ENCODE measurements at regions not wholly inside any gene's neighbourhood (a gene's known extent, or its start where the extent isn't known, plus 50 kb on each side); places are given as distances from the start of the nearest gene placed in this dataset.

DNA sequence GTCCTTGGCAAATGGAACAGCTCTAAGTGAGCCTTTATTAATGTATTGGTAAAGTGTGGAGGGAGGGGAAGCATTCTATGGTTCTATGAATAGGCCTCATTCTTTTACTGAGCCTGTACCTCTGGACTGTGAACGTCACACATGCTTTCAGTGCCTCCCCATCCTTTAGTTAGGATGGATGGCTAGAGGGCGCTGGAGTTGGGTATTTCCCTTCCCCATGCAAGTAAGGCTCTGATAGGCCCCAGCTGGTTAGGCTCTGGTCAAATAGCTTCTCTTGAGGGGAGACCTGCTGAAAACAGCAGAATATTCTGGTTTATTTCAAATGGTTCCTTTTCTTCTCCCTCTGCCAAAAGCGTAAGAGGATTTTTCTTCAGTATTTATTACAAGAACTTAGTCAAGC is 860.9 kb upstream of the MDGA2 start:
- Histone ChIP-seq H3K36me3 (replicated peaks in 1 of 2) (no peaks in the 10 kb centered on the region), H3K4me3 (no peak overlapping the region), H3K9me3 (replicated peaks in 1 of 3) (no peaks in the 10 kb centered on the region), H3K4me1 (replicated peaks in 1 of 2) (no peaks in the 10 kb centered on the region), H3K27ac (no peak overlapping the region), H3K27me3 (no peaks in the 10 kb centered on the region)
- intact Hi-C loops (cut with DNase I): no loop called here
- TF ChIP-seq, protein P1, sequence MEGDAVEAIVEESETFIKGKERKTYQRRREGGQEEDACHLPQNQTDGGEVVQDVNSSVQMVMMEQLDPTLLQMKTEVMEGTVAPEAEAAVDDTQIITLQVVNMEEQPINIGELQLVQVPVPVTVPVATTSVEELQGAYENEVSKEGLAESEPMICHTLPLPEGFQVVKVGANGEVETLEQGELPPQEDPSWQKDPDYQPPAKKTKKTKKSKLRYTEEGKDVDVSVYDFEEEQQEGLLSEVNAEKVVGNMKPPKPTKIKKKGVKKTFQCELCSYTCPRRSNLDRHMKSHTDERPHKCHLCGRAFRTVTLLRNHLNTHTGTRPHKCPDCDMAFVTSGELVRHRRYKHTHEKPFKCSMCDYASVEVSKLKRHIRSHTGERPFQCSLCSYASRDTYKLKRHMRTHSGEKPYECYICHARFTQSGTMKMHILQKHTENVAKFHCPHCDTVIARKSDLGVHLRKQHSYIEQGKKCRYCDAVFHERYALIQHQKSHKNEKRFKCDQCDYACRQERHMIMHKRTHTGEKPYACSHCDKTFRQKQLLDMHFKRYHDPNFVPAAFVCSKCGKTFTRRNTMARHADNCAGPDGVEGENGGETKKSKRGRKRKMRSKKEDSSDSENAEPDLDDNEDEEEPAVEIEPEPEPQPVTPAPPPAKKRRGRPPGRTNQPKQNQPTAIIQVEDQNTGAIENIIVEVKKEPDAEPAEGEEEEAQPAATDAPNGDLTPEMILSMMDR (IDR thresholded peaks at IDR 0.05): no peak
- no peak for TF ChIP-seq POLR2A (IDR thresholded peaks at IDR 0.05)
- 71 to 77% (median 73%) methylated on average over 3 of the region's 3 CpGs for WGBS, 4 donors
- no peak for DNase-seq

DNA sequence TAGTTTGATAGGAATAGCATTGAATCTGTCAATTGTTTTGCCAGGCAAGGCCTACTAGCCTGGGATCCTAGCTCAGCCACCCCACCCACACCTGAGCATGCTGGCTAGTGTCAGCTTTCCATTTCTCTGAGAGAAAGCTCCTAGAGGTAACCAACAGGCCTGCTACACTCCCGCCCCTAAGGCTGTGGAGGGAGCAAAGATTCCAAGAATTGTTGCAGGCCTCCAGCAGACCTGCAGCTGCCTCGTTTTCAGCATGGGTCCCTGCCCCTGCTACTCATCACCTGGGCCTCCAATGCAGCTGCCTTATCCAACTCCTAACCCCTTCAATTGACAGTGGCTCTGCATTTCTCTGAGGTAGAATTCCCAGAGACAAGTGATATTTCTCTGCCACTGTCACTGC is 852.4 kb upstream of the MDGA2 start:
- H3K27ac ChIP-seq: no peak overlapping the region
- intact Hi-C loops (cut with DNase I): no loop called here
- H3K4me3 ChIP-seq: no peak overlapping the region
- 31 to 67% (median 43%) methylated on average over 1 to 2 of the region's 2 CpGs for WGBS, 4 donors
- TF ChIP-seq, protein P1 (IDR thresholded peaks at IDR 0.05): no peak
- TF ChIP-seq POLR2A (IDR thresholded peaks at IDR 0.05): no peak
- H3K36me3 ChIP-seq (replicated peaks in 1 of 2): no peaks in the 10 kb centered on the region
- H3K9me3 ChIP-seq (replicated peaks in 1 of 3): peaks cover 0 to 5% (median 0%) of the 10 kb centered on the region in 3 donors
- no peak for DNase-seq
- no peaks in the 10 kb centered on the region for H3K27me3 ChIP-seq
- H3K4me1 ChIP-seq (replicated peaks in 1 of 2): no peaks in the 10 kb centered on the region

GRCh38 chr14:48526307-48526706 is 850.9 kb upstream of the MDGA2 start:
- WGBS, 4 donors: 68 to 77% (median 73%) methylated on average over 7 of the region's 7 CpGs
- no peak for TF ChIP-seq POLR2A (IDR thresholded peaks at IDR 0.05)
- TF ChIP-seq, protein P1 (IDR thresholded peaks at IDR 0.05): no peak
- Histone ChIP-seq H3K36me3 (replicated peaks in 1 of 2) (no peaks in the 10 kb centered on the region), H3K4me3 (no peak overlapping the region), H3K27ac (no peak overlapping the region), H3K4me1 (replicated peaks in 1 of 2) (no peaks in the 10 kb centered on the region), H3K9me3 (replicated peaks in 1 of 3) (peaks cover 0 to 5% (median 0%) of the 10 kb centered on the region in 3 donors), H3K27me3 (no peaks in the 10 kb centered on the region)
- no peak for DNase-seq
- intact Hi-C loops (cut with DNase I): no loop called here

GRCh38 chr14:48504921-48505320 is 829.5 kb upstream of the MDGA2 start:
- intact Hi-C loops (cut with DNase I): no loop called here
- Histone ChIP-seq H3K27me3 (no peaks in the 10 kb centered on the region), H3K4me3 (no peak overlapping the region), H3K4me1 (replicated peaks in 1 of 2) (no peaks in the 10 kb centered on the region), H3K27ac (no peak overlapping the region), H3K9me3 (replicated peaks in 1 of 3) (no peaks in the 10 kb centered on the region), H3K36me3 (replicated peaks in 1 of 2) (no peaks in the 10 kb centered on the region)
- 78 to 81% (median 80%) methylated on average over 4 of the region's 4 CpGs for WGBS, 4 donors
- no peak for TF ChIP-seq POLR2A (IDR thresholded peaks at IDR 0.05)
- TF ChIP-seq, protein P1 (IDR thresholded peaks at IDR 0.05): no peak
- DNase-seq: no peak

Data from adrenal gland (tissue), 9 donors.